GM12873 (cell line): ENCODE measurements at regions not wholly inside any gene's neighbourhood (a gene's known extent, or its start where the extent isn't known, plus 50 kb on each side); places are given as distances from the start of the nearest gene placed in this dataset.

Source experiments
- CTCF ChIP-seq: IDR thresholded peaks from 2 replicates; pipeline ENCODE4 v1.5.1; 2012; ENCODE audit warnings: low read depth, mild to moderate bottlenecking, moderate library complexity, low read length, control low read depth; ENCODE audit not compliant: insufficient read depth; ENCODE audit errors: missing control alignments

GRCh38 chr2:14082640-14083039 is 549.9 kb upstream of the LRATD1 start:
- no peak for TF ChIP-seq CTCF

DNA sequence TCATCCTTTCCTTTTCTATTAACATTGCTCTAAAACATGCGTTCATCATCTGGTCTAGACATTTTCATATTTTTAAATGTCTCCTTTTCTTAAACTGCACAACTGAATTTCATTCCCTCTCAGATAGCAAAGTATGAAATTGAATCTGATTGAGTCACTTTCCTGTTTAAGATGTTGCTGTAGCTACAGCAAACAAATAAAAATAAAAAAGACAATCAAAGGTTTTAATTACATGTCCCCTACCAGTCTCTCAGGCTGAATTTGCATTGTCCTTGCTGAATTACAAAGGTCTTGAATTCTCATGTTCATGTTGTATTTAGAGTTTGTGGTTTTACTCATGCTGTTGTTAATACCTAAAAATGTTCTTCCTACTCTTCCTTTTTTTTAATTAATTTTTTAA is 537.9 kb upstream of the LRATD1 start:
- TF ChIP-seq CTCF, result no peak

GRCh38 chr2:14114275-14114674 is 518.2 kb upstream of the LRATD1 start:
- no peak for TF ChIP-seq CTCF

DNA sequence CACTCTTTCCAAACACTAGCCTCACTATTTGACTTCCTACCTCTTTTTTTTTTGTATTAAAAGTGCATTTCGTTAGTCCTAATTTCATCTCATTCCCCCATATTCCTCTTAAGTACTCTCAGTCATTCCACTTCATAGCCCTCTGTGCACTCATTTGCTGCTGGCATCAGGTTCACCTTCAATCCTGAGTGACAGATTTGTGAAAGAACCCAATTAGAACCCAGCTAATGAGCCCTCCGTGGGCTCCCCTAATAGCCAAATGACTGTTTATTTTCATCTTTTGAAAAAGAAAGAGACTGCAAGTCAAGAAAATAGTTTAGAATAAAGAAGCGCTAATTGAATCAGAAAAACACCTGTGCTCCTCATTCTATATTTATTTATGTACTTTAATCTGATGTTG is 512.1 kb upstream of the LRATD1 start:
- TF ChIP-seq CTCF, result no peak

DNA sequence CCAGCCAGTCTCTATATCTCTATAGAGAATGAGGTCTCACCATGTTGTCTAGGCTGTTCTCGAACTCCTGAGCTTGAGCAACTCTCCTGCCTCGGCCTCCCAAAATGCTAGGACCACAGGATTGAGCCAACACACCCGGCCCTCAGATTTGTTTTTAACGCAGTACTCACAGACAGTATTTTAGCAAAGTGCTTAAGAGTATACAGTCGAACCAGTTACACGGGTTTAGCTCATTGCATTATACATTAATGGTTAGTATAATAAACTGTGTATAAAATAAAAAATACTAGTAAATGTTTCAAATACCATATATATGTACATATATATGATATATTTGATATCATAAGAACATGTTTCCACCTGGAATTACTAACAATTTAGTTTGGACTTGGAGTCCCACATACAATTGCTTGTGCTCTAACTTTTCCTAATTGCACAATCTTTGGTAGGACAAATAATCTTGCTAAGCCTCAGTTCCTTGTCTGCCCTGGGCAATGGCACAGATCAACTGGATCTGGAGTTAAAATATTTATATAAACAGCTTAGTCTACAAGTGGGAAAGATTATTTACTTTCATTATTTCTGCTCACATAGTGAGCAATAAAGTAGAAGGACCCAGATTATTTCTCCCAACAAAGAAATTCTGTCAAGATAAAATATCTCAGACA is 508.9 kb upstream of the LRATD1 start:
- TF ChIP-seq CTCF, result no peak

DNA sequence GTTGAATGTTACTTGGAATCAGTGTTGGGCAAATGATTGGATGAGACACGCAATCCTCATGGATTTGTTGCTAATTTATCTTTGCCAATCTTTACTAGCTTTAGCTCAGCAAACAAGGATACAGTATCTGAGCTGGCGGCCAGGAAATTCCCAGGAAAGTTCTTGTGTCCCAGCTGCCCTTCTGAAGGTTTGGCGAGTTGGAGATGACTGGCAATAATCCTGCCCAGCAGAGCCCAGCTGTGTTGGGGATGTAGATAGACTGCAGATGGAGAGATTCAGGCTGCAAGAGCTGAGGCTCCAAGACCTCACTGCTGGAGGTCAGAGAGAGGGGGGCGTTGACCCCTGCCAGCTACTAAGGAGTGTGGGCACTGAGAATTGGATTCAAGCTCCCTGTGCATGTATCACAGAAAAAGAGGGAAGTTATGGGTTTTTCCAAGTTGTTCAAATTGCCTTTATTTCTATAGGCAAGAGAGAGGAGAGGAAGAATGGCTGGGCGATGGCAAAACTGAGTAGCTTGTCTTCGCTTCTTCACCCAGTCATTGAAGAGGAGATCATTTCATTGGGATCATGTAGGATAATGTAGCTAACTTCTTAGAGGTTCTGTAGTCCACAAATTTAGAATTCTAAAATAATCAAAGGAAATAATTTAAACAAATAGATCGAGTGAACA is 506.8 kb upstream of the LRATD1 start:
- no peak for TF ChIP-seq CTCF

- no peak for TF ChIP-seq CTCF
Measured at GRCh38 chr2:14126846-14127245, 505.7 kb upstream of the LRATD1 start.
